ENCODE measurements at regions not wholly inside any gene's neighbourhood (a gene's known extent, or its start where the extent isn't known, plus 50 kb on each side); places are given as distances from the start of the nearest gene placed in this dataset.
"Not testable (repeated sequence)": the region's sequence is repeated elsewhere in the genome, so short reads cannot be mapped to it uniquely, and the experiment has no call there.

GRCh38 chr4:117821834-117822233 is 212.5 kb upstream of the NDST3 start:
- DNase-seq = no peak

GRCh38 chr4:117823388-117823787 is 210.9 kb upstream of the NDST3 start:
- DNase-seq = no peak

GRCh38 chr4:117825600-117825999 is 208.7 kb upstream of the NDST3 start:
- DNase-seq = no peak

DNA sequence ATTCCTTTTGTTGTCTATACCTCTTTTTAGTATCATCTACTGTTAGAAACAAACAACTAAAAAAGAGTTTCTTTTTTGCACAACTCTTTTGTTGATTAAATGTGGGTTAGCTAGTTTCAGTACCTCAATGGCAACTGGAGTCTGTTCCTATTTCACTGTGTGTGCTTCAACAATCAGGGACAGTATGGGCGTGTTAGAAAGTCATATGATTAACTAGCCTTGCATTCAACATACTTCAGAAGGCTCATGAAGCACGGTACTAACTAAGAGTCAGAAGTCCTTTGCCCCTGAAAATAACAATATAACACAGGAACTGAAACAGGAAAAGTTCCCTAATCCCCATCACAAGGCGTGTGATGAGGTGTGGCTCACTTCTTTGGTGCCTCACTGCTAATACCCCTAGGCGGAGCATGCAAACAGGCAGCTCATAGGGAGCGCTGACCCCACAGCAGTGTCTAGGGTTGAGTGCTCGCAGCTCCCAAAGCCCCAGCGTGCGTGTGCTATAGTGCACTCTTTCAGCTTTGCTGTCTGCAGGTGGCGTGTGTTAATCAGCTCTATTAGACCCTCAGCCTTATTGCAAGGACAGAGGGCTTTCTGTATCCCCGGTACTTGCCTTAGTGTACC is 203.1 kb upstream of the NDST3 start:
- no peak for DNase-seq

GRCh38 chr4:117835566-117835965 is 198.7 kb upstream of the NDST3 start:
- no peak for DNase-seq

- DNase-seq = no peak
Measured at GRCh38 chr4:117844594-117844993, 189.7 kb upstream of the NDST3 start.

- no peak for DNase-seq
Measured at GRCh38 chr4:117845270-117845669, 189.0 kb upstream of the NDST3 start.

GRCh38 chr4:117847849-117848248 is 186.4 kb upstream of the NDST3 start:
- no peak for DNase-seq

- no peak for DNase-seq
Measured at GRCh38 chr4:117868201-117868600, 166.1 kb upstream of the NDST3 start.

GRCh38 chr4:117873779-117874178 is 160.5 kb upstream of the NDST3 start:
- DNase-seq = no peak

GRCh38 chr4:117874216-117874615 is 160.1 kb upstream of the NDST3 start:
- DNase-seq = no peak

DNA sequence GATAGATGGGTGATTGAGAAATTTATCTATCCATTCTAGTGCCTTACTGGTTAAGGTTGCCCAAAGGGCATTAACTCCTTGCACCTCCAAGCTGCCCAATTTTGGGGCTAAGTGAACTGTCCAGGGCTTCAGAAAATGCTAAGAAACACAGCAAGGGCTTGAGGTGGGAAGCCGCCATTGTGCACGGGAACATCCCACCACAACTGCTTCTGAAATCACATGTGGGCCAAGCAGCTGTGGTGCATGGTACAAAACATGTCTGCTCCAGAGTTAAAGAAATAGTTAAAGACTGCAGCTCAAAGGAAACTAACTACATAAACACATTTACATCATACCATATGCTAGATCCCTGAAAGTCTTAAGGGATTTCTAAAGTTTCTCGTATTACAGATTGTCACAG is 144.3 kb upstream of the NDST3 start:
- DNase-seq = no peak

GRCh38 chr4:117893207-117893606 is 141.1 kb upstream of the NDST3 start:
- DNase-seq = no peak

DNA sequence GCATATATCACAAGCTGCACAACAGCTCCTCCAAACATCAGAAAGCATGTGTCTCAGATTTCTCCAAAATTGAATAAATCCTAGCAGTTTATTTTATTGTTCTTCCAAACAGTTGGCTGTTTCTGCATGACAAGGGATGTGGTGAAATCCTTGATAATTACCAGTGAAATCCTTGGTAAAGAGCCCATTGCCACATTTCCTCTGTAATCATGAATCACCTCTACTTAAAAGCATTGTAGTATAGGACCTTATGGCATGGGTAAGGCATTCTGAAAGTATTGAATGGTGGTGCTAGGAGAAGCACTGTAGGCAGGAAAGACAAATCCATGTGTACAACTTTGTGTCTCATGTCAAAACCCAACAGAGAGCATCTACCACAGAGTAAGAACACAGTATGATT is 135.8 kb upstream of the NDST3 start:
- no peak for DNase-seq

- no peak for DNase-seq
Measured at GRCh38 chr4:117900832-117901231, 133.5 kb upstream of the NDST3 start.

DNA sequence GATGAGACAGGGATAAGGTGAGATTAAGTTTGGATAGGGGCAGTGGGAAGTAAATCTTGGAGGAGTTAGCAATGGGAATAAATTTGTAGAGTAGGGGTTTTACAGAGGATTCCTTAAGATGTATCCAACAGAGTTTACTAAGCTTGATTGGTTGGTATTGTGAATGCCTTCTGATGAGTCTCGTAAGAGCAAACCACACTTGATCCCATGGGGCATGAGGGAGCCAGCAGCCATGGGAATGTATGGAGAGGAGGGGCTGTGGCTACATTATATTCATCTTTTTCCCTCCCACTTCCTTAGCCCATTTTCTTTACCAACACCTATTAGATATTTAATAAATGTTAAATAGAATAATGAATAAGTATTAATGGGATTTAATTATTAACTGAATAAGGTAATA is 126.6 kb upstream of the NDST3 start:
- DNase-seq = no peak

GRCh38 chr4:117908306-117909207 is 125.7 kb upstream of the NDST3 start:
- no peak for DNase-seq

- DNase-seq = no peak
Measured at GRCh38 chr4:117916728-117917127, 117.6 kb upstream of the NDST3 start.

GRCh38 chr4:117922311-117922710 is 112.0 kb upstream of the NDST3 start:
- not testable (repeated sequence) for DNase-seq

DNA sequence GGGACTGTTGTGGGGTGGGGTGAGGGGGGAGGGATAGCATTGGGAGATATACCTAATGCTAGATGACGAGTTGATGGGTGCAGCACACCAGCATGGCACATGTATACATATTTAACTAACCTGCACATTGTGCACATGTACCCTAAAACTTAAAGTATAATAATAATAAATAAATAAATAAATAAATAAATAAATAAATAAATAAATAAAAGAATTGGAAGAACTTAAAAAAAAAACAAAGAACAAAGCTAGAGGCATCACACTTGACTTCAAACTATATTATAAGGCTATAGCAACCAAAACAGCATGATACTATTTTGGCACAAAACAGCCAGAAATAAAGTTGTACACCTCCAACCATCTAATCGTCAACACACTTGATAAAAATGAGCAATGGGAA is 106.5 kb upstream of the NDST3 start:
- not testable (repeated sequence) for DNase-seq

GRCh38 chr4:117941611-117942010 is 92.7 kb upstream of the NDST3 start:
- no peak for DNase-seq

DNA sequence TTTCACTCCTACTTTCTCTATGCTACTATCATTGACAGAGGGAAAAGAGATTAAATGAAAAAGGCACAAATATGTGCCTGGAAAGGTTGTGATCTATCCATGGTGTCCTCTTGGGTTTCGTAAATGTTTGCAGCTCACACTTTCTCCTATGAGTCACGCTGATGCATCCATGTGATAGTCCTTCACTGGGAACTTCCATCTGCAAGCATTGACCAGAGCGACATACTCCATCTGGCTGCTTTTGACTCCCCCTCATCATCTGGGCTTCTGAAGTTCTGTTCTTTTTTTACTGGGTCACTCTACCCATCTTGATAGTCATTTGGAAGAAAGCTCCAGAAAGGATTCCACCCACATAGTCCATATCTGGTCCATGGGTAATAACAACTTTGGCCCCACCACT is 84.7 kb upstream of the NDST3 start:
- DNase-seq = no peak

- no peak for DNase-seq
Measured at GRCh38 chr4:117957571-117957970, 76.7 kb upstream of the NDST3 start.

DNA sequence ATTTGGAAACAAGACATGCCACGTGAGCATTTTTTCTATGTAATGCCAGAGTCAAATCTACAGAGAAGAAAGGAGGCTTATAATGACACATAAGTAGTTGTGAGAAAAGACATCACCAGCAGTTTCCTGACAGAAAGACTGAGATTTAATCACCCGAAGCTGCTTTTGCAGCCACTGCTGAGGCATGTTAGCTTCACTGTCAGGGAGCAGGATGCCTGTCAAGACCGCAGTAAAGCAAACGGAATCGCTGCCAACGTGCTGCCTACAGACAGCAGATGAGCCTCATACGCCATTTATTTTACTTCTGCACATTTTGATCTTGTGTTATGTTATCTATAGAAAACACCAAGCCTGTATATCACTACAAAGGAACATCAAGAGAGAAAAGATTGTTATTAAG is 68.7 kb upstream of the NDST3 start:
- DNase-seq = peak in 2 of 6 experiments; percentile 3 to 5

- no peak for DNase-seq
Measured at GRCh38 chr4:117968606-117969005, 65.7 kb upstream of the NDST3 start.

All from stimulated activated naive CD4-positive, alpha-beta T cell (primary cell).